PC-3 (cell line): ENCODE measurements at regions not wholly inside any gene's neighbourhood (a gene's known extent, or its start where the extent isn't known, plus 50 kb on each side); places are given as distances from the start of the nearest gene placed in this dataset.

Experiments
- CTCF ChIP-seq: fragments of 300-600 bp; sonication (generic); conservative IDR thresholded peaks from 2 replicates; pipeline ENCODE4 v1.5.1; 2017; ENCODE audit warnings: antibody characterized with exemption, low read depth, mild to moderate bottlenecking, low read length
- EZH2 ChIP-seq: fragments of 300-600 bp; sonication (generic); IDR thresholded peaks from one replicate; pipeline ENCODE4 v1.6.1; 2017; ENCODE audit warnings: antibody characterized with exemption, mild to moderate bottlenecking, low read length; ENCODE audit not compliant: unreplicated experiment
- EZH2phosphoT487 ChIP-seq: fragments of 300-600 bp; sonication (generic); IDR thresholded peaks from 2 replicates; pipeline ENCODE4 v1.6.1; 2018; ENCODE audit warnings: mild to moderate bottlenecking, antibody characterized with exemption, low read length, borderline replicate concordance

GRCh38 chr4:73345399-73345975 is 58.6 kb upstream of the ALB start:
- TF ChIP-seq CTCF (no peak), EZH2 (no peak), EZH2phosphoT487 (no peak)
